ENCODE measurements at regions not wholly inside any gene's neighbourhood (a gene's known extent, or its start where the extent isn't known, plus 50 kb on each side); places are given as distances from the start of the nearest gene placed in this dataset.

DNA sequence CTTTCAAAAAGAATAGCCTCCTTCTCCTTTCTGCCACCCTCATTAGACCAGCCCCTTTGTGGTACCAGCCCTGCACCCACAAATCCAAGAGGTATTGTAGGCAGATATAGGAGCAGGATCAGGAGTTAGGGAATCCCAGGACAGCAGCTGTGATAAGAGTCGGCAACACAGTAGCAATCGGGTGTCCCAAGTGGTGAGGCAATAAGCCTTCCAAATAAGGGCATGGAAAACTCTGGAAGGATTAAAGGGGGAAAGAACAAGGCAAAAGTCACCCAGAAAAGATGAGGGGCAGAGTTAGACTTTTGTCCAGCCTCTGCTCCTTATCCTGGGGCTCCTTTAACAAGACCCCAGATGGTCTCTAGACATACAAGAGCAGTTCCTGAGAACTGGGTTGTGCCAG, 204.2 kb downstream of the TBX5 start:
- DNase-seq (ENCODE audit: low read depth) = no peak

GRCh38 chr12:114194956-114195355, 211.0 kb downstream of the TBX5 start:
- DNase-seq (ENCODE audit: low read depth) = no peak
- TF ChIP-seq CTCF (IDR thresholded peaks at IDR 0.05; ENCODE audit: low read depth, low read length, missing control alignments) = no peak
- H3K4me3 ChIP-seq (ENCODE audit: low read depth, low read length) = no peak overlapping the region

More for the DNA sequence above, 204.2 kb downstream of the TBX5 start:
- TF ChIP-seq CTCF (IDR thresholded peaks at IDR 0.05; ENCODE audit: low read depth, low read length, missing control alignments) = no peak
- H3K4me3 ChIP-seq (ENCODE audit: low read depth, low read length) = no peak overlapping the region

GRCh38 chr12:114194066-114194465, 211.9 kb downstream of the TBX5 start:
- no peak for DNase-seq (ENCODE audit: low read depth)
- H3K4me3 ChIP-seq (ENCODE audit: low read depth, low read length) = no peak overlapping the region
- TF ChIP-seq CTCF (IDR thresholded peaks at IDR 0.05; ENCODE audit: low read depth, low read length, missing control alignments) = no peak

DNA sequence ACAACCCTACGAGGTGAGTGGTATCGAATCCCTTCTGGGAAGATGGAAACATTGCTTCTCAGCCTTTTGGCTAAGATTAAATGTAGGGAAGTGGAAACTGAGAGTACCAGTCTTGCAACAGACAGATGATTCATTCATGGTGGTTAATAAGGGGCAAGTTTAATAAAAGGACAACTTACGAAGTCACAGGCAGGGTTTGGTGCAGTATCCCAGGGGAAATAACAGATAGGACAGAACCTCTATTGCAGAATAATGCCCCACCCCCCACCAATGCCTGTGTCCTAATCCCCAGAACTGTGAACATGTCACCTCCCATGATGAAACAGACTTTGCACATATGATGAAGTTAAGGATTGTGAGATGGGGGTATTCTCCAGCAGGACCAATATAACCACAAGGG, 212.5 kb downstream of the TBX5 start:
- H3K4me3 ChIP-seq (ENCODE audit: low read depth, low read length) = no peak overlapping the region
- DNase-seq (ENCODE audit: low read depth) = no peak
- TF ChIP-seq CTCF (IDR thresholded peaks at IDR 0.05; ENCODE audit: low read depth, low read length, missing control alignments) = no peak

GRCh38 chr12:114192549-114192948, 213.4 kb downstream of the TBX5 start:
- no peak for DNase-seq (ENCODE audit: low read depth)
- no peak overlapping the region for H3K4me3 ChIP-seq (ENCODE audit: low read depth, low read length)
- no peak for TF ChIP-seq CTCF (IDR thresholded peaks at IDR 0.05; ENCODE audit: low read depth, low read length, missing control alignments)

DNA sequence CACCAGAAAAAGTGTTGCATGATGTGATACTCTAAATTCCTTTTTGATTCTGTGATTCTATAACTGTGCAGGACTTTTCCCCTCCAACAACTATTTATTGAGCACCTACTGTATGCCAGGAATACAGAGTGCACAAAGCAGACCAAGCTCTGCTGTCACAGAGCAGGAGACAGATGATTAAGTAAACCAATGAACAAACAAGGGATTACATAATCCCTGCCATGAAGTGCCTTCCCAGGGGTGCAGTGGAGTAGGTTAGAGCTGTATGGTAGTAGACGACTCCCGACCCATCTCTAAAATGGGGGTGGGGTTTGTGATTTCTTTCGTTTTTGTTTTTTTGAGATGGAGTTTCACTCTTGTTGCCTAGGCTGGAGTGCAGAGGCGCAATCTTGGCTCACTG, 213.9 kb downstream of the TBX5 start:
- no peak overlapping the region for H3K4me3 ChIP-seq (ENCODE audit: low read depth, low read length)
- TF ChIP-seq CTCF (IDR thresholded peaks at IDR 0.05; ENCODE audit: low read depth, low read length, missing control alignments) = no peak
- no peak for DNase-seq (ENCODE audit: low read depth)

DNA sequence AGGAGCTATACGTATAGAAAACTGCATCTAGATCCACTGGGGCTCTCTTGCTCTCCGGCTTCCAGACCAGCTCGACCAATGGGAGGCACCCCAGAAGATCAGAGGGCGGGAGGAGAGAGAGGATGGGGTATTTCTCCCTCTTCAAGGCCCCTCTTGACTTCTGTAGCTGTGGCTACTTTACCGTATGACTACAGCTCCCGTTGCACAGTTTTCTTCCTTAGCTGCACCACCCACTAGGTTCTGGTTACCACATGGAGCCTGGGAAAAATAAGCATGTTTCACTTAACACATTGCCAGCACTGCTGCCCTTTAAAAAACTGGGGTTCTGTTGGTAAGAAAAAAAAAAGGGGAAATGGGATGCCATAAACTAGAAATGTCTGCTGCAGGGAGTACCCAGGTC, 214.4 kb downstream of the TBX5 start:
- no peak for DNase-seq (ENCODE audit: low read depth)
- H3K4me3 ChIP-seq (ENCODE audit: low read depth, low read length) = no peak overlapping the region
- no peak for TF ChIP-seq CTCF (IDR thresholded peaks at IDR 0.05; ENCODE audit: low read depth, low read length, missing control alignments)
